Globus pallidus (tissue), 1 donor: ENCODE measurements at regions not wholly inside any gene's neighbourhood (a gene's known extent, or its start where the extent isn't known, plus 50 kb on each side); places are given as distances from the start of the nearest gene placed in this dataset.
"Not testable (repeated sequence)": the region's sequence is repeated elsewhere in the genome, so short reads cannot be mapped to it uniquely, and the experiment has no call there.

Experiments used
- DNase-seq: peaks from one replicate; pipeline ENCODE4 v3.0.0-alpha.2; 2015; ENCODE audit warnings: low spot score

DNA sequence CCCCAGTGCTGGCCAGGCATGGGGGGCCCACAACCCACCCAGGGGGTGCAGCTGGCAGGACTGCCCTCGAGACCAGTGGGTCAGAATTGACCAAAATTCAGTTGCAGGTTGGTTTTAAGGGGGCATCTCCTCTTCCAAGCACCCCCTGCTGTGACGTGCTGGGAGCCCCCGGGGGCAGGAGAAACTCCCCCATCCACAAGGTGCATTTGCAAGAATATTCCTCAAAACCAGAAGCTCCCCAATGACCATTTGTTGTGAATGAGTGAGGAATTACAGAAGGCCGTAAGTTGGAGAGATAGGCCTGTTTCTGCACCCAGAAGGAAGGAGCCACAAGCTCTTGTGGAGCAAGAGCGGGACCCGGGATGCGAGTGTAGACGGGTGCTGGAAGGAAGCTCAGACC, 414.5 kb downstream of the BRD1 start:
- DNase-seq, result no peak

DNA sequence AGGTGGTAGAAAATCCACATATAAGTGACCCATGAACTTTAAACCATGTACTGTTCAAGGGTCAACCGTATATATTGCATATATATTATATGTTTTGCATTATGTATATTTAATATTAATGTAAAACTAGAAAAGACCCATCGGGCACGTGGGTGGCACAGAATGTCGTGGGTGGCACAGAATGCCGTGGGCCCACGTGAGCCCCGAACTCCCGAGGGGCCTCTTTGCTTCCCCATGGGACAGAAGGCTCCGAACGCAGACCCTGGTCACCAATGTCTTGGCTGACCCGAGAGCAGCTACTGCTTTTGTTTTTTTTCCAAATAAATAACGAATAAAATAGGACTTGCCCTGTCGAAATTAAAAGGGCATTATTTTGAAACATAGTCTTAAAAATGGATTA, 415.4 kb downstream of the BRD1 start:
- DNase-seq, result no peak

DNA sequence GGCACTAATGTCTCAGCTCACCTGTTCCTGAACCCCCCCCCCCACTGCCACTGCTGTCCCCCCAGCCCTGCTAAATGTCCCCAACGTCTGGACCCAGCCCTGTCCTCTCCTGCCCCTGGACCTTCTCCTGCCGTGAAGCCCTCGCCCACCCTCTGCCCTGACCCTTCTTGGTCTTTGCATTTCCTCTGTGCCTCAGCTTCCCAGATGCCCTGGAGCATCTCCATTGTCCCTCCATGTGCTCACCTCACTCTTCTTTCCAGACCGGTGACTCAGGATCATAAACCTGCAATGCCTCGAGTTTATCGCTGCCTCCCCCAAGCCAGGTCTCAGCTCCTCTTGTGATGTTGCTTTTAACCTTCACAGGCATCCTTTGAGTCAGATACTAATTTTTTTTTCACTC, 416.4 kb downstream of the BRD1 start:
- no peak for DNase-seq

DNA sequence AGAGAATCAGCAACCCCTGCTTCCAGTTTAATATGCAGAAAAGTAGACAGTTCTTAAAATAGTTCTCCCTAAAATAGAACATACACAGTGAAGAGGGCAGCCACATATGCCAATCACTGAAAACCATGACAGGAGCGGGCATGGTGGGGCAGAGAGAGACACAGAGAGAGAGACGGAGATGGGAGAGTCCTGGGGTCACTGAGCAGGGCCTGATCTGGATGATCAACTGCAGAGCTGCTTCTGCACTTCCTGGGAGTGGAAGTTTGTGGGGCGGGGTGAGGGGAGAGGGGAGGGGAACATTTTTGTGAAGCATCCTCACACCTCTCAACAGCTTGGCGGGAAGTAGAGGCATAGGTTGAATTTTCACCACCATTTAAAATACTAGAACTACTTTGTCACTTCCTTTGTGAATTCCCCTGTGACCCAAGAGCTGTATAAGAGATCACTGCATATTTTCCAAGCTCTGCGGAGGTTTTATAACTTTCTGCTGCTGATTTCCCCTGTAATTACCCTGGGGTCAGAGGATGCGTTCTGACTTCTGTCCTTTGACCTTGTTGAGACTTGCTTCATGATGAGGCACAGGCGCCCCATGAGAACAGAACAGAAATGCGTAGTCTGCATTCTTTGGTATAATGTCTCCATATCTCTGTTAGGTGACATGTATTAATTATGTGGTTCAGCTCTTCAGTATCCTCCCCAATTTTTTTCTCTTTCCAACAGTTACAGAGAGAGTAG, 419.4 kb downstream of the BRD1 start:
- no peak for DNase-seq

DNA sequence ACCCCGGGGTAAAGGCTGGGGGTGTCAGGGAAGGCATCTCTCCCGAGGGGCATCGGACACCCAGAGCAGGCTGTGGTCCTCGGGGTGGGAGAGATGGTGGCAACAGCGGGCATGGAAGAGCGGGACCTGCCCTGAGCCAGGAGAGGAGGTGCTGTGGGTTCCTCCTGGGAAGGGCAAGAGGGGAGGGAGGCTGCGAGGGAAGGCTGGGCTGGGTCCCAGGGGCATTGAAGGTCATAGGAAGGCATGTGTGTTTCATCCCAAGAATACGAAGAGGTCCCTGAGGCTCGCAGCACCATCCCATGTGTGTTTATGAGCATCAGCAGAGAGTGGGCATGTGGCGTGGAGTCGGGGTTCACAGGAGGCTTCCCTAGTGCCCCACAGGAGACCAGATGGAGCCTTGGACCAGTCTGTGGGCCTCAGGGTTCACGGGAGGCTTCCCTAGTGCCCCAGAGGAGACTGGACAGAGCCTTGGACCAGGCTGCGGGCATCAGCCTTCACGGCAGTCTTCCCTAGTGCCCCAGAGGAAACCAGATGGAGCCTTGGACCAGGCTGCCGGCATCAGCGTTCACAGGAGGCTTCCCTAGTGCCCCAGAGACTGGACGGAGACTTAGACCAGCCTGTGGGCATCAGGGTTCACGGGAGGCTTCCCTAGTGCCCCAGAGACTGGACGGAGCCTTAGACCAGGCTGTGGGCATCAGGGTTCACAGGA, 420.6 kb downstream of the BRD1 start:
- DNase-seq, result no peak

DNA sequence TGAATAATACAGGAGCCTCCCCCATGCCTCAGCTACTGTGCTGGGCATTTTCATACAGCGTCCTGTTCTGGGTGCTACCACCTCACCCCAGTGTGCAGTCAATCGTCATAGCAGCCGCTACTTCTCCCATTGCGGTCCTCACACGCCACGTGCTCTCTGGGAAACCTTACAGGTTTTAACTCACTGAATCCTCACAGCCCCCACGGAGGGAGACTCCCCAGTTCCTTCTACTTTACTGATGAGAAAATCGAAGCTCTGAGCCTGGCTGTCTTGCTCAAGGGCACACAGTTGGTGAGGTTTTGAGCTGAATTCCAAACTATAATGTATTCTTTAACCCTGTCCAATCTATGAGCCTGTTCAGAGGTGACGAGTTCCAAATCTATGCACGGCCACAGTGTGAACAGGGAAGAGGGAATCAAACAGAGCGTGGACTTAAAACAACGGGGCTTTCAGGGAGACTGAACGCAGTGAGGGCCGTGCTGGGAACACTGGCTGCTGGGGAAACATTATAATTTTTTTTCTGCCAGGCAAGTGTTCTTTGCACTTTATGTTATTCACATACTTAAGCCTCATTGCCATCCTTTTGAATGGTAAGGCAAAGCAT, 421.5 kb downstream of the BRD1 start:
- no peak for DNase-seq

DNA sequence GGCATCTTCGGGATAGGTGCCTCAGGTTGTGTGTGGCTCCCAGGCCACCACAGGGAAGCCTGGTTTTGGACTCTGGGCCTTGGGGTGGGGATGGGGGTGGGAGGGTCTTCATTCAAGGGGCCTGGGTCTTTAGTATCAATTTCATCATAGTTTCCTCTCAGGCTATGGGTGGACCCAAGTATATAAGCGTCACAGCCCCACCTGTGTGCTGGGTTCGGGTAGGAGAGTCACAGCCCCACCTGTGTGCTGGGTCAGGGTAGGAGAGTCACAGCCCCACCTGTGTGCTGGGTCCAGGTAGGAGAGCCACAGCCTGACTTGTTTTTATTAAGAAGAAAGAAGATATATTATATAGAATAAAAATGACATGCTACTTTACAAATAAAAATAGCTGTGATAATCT, 422.1 kb downstream of the BRD1 start:
- DNase-seq, result no peak

DNA sequence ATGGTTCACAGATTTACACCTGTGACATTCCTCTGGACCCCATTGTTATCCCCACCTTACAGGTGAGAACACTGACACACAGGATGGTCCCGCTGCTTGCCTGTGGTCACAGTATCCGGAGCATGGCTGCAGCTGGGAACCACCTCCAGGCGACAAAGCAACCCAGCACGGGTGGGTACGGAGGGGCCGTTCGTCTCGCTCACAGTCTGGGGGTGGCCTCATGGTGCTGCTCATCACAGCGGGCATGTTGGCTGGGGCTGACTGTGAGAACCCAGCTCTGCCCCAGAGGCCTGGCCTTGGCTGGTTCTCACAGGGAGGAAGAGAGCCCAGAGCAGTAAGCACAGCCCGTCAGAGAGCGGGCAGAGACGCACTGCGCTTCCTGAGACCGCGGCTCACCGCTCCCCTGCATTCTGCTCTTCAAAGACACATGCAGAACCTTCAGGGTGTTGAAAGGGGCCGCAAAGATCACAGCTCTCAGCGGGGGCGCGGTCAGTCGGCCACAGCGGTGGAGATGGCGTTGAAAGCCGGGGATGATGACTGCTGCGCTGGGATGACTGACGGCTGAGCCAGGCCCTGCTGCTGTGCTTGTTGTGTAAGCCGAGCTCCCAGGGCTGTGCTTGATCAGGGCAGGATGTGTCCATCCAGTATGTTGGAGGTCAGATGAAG, 423.0 kb downstream of the BRD1 start:
- DNase-seq, result no peak

DNA sequence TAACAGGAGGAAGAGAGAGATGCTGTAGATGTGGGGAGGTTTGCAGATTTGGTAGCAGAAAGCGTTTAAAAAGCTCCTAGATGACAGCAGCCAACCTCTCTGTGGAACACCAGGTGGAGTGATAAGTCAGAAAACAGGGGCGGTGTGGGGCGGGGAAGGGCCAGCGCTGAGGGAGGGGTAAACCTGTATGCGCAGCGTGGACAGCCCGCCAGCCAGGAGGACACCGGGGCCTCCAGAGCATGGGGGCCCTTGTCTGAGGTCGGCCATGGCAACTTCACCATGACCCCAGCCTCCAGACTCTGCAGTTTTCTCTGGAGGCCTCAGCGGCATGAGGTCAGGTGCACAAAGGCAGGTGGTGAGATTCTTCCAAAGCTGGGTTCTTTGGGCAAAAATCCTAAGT, 423.7 kb downstream of the BRD1 start:
- no peak for DNase-seq

DNA sequence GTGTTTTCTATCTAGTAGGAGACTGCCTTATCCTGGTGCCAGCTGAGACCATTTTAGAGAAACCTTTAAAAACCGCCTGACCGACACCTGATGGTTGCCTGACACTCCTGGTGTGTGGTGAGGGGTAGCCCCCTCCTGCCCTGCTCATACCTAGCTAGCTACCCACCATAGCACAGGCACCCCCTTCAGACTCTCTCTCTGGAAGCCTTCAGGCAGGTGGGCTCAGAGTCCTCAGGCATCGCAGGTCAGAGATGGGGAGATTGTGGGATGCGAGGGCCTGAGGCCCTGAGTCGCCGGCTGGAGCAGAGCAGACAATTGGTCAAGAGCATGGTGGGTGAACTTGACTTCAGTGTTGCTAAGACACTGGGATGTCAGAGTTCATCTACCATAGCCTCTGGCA, 424.6 kb downstream of the BRD1 start:
- DNase-seq, result no peak

DNA sequence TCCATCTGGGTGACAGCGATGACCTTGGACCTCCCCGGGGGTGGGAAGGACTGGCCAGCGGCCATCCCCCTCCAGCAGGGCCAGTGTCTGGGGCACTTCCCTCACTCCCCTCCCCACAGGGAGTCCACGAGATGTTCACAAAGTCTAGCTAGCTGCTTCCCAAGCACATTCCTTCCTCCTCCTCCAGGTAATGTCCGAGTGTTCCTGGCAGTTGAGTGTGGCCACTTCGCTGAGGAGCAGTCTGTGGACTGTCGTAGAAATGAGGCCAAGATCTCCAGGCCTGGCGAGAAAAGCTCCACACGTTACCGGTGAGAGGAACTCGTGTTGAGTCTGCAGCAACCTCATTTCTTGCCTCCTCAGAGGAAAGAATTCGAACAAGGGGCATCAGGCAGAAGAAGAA, 425.5 kb downstream of the BRD1 start:
- DNase-seq, result no peak

DNA sequence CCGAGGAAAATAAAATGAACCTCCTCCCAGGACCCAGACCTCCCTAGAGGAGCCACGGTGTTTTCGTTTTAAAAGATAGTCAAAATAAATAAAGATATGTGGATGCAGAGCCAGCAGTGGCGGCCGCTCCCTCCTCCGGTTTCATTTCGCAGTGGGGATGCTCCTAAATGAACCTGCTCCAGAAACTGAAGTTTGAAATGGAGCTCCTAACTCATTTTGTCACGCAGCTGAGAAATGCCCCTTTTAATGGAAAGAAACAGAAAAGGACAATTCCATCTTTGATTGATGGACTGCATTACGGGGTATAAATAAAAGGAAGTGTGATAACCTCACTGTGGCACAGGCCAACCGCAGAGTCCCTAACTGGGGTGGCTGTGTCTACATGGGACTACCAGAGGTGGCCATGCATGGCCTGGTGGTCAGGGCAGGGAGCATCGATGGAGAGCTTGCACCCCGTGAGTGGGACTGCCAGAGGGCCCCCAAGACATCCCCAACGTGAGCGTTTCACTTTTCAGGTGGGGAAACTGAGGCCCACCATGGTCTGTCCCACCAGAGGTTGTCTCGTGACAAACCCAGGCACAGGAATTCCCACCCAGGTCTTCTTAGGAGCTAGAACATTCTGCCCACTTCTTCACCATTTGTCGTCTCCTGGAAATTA, 426.6 kb downstream of the BRD1 start:
- DNase-seq, result no peak

DNA sequence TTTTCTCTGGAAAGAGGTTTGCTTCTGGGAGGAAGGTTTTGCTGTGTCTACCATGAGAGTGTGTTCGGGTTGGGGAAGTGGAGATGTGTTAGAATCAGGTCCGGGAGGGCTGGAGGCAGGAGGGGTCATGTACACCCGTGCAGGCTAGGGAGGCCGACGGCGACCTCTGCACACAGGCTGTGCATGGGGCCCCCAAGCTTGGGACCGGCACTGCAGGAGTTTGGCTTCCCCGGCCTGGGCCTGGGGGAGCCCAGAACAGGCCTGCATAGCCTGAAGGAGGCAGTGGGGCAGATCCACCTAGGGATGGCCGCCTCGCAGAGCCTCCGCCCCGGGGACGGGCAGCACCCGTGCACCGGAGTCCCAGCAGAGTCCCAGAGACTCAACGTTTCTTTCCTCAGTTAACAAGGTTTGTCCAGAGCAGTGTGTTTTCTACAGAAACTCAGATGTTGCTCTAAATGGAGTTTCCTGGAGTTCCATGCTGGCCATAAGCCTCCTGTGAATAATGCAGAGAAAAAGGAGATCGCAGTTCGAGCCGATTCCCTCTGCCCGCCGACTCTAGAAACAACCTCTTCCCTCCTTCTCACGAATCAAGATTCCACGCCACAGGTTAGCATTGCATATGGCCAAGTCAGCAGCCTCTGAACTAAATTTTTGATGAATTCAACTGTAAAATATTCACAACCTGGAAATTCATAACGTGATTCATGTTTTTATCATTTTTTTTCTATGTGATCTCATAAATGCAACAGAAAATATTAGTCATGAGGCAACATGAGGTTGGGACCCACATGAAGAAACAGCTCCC, 427.3 kb downstream of the BRD1 start:
- no peak for DNase-seq

DNA sequence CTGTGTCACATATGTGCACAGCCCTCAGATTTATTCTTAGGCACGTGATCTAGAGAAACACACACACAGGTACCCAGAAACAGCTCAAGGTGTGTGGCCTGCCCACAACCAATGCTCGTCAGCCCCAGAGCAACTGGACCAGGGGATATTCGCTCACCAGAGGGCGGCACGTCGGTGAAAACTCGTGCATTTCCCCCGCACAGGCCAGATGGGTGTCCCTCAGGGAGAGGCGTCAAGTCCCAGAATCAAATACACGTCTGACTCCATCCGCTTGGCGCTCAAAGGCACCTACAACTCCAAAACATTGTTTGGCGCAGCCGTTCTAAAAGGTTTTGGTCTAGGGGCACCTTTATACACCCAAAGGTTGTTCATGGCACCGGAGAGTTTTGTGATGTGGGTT, 429.0 kb downstream of the BRD1 start:
- DNase-seq, result no peak

DNA sequence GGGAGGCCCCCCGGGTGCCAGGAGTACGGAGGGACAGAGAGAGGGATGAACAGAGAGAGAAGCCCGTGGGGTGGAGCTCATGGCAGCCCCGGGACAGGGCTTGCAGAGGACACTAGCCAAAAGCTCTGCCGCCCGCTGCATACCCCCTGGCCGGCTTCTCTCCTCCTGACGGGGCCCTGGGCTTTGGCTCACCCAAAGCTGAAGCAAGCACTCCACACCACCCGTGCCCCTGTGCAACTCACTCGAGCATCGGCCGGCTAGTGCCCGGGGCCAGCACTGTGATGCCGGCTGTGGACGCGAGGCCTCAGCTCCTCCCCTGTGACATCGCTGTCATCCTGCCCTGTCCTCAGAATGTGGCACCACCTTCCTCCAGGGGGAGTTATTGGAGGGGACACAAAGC, 429.6 kb downstream of the BRD1 start:
- DNase-seq, result no peak

DNA sequence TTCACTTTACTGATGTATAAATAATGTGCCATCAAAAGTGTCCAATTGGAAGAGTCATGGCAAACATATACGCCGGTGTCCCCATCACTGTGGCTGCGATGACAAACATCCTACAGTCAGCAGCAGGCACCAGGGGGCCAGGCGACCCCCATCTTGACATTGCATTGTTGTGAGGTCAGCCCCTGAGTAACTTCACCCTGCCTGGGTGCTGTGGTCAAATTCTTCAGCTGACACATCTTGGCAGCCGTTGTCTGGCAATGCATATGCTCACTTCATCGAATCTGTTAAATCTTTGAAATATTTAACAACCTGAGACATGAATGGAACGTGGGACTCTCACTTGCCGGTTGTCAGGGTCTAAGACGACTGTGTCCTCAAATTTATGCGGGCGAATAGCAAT, 430.9 kb downstream of the BRD1 start:
- DNase-seq, result no peak

DNA sequence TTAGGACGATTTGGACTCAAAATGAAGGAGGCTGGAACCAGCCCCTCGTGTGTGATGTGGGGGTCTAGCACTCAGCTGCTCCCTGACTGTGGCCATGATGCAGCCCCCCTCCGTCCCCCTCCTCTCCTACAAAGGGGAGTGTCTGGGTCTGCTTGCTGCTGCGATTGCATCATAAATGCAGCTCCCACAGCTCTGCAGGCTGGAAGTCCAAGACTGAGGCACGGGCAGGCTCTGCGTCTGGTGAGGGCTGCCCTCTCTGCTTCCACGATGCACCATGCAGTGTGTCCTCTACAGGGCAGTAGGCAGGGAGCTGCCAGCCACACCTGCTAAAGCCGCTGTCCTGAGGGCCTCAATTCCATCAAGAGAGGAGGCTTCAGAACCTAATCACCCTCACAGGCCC, 432.1 kb downstream of the BRD1 start:
- no peak for DNase-seq

DNA sequence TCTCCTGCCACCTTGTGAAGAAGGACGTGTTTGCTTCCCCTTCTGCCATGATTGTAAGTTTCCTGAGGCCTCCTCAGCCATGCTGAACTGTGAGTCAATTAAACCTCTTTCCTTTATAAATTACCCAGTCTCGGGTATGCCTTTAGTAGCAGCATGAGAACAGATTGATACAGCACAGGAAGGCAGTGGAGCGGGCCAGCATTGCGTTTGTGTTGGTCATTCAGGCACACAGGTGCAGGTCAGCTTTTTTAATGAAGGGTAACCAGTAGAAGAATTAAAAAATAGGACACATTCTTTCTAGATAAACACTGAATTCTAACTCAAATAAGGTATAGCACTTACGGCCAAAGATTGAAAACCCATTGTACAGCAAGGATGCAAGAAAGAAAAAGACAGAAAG, 432.6 kb downstream of the BRD1 start:
- not testable (repeated sequence) for DNase-seq

DNA sequence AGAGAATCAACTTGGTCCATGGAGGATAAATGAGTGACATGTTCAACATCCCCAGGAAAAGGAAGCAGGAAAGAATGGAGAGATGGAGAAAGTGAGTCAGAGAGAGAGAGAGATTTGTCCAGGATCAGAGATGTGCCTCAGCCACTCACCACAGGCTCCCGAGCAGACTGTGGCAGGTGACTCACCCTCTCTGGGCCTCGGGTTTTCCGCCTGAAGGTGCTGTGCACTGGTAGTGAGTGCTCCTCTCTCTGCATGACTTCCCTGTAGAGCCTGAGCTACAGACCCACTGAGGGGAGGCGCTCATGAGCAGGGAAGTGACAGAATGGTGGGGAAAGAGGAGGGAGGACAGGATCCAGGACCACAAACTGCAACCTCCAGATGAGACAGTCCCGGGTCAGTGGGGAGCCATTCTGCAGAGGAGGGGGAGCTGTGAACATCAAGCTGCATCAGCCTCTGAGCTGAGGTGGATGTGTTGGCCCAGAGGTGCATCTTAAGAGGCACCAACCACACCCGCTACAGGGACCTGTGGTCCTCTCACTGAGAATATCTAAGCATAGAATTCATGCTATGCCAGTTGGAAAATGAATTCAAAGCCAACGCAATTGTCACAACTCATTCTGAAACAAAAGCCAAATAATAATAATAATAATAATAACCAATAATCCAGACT, 433.4 kb downstream of the BRD1 start:
- no peak for DNase-seq

DNA sequence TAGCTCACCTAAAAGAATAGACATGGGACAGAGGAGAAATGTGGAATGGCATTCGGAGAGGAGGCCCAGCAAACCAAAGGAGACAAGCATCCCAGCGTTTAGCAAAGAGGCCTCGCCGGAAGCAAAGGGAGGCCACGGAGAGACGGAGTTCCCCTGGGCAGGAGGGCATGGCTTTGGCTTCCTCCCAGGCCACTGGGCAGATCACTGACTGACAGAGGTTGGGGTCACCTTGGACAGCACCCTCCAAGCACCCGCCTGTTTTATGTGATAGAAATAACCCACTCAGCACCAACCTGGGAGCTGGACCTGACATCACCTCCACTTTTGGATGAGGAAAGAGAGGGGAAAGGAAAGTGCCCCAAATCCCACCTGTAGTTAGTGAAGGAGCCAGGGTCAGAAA, 434.1 kb downstream of the BRD1 start:
- DNase-seq, result no peak
